K562 (cell line): ENCODE measurements at regions not wholly inside any gene's neighbourhood (a gene's known extent, or its start where the extent isn't known, plus 50 kb on each side); places are given as distances from the start of the nearest gene placed in this dataset.

Experiments
- PHF20 ChIP-seq: fragments of 450-650 bp; IDR thresholded peaks from 2 replicates; pipeline ENCODE4 v1.6.1; 2018; ENCODE audit not compliant: partially characterized antibody
- ZFP36 ChIP-seq: fragments of 150-350 bp; IDR thresholded peaks from 2 replicates; pipeline ENCODE4 v1.6.1; 2018; ENCODE audit warnings: low read length, low read depth; ENCODE audit not compliant: partially characterized antibody

DNA sequence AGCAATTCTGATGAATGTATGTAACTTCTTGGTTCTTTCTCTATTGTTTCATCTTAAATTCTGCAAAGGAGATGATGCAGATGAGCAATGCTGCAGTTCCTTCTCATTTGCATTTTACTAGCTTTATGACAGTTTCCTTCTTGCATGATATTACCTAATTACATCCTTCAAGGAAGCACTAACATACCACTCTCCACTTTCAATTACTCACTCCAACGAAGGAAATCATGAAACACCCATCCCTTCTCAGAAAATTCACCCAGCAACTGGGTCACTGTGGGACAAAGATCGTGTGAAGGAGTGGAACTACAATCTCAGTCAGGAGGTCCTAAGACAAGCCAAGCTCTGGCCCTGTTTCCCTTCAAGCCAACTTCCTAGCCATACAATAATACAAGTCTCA lies 142.3 kb downstream of the CHD1L start:
- TF ChIP-seq ZFP36 (no peak), PHF20 (no peak)
